GM23338 (cell line): ENCODE measurements at regions not wholly inside any gene's neighbourhood (a gene's known extent, or its start where the extent isn't known, plus 50 kb on each side); places are given as distances from the start of the nearest gene placed in this dataset.

ENCODE experiments used
- ATAC-seq: fragments of 200-7000 bp; cut with Tn5 transposase; 3 replicates; pipeline ENCODE4 v1.9.1; 2020
- DNase-seq: peaks from one replicate; pipeline ENCODE4 v3.0.0-alpha.2; 2015; ENCODE audit warnings: low spot score
- H2AFZ ChIP-seq: fragments of 200-600 bp; sonication (generic); 2 replicates; pipeline ENCODE4 v1.8.0; 2016; ENCODE audit warnings: antibody characterized with exemption, mild to moderate bottlenecking, moderate library complexity
- H3F3A ChIP-seq: fragments of 200-600 bp; sonication (generic); replicated peaks from 2 replicates; pipeline ENCODE4 v1.8.0; 2017; ENCODE audit warnings: antibody characterized with exemption, mixed run types, low read depth
- H3K27ac ChIP-seq: fragments of 200-600 bp; sonication (generic); 2 replicates; pipeline ENCODE4 v1.6.1; 2016; ENCODE audit warnings: low read depth
- H3K27me3 ChIP-seq: fragments of 200-600 bp; sonication (generic); 2 replicates; pipeline ENCODE4 v1.8.0; 2016; ENCODE audit warnings: mild to moderate bottlenecking, mixed run types, moderate library complexity; ENCODE audit not compliant: insufficient read depth
- H3K36me3 ChIP-seq: fragments of 200-600 bp; sonication (generic); 2 replicates; pipeline ENCODE4 v1.8.0; 2016; ENCODE audit warnings: mild to moderate bottlenecking; ENCODE audit not compliant: insufficient read depth
- H3K4me1 ChIP-seq: fragments of 200-600 bp; sonication (generic); 2 replicates; pipeline ENCODE4 v1.8.0; 2016; ENCODE audit warnings: mild to moderate bottlenecking, moderate library complexity; ENCODE audit not compliant: insufficient read depth
- H3K4me2 ChIP-seq: fragments of 200-600 bp; sonication (generic); 2 replicates; pipeline ENCODE4 v1.7.1; 2017; ENCODE audit warnings: mixed run types
- H3K4me3 ChIP-seq: fragments of 200-600 bp; sonication (generic); 2 replicates; pipeline ENCODE4 v1.6.1; 2016; ENCODE audit warnings: mixed run types
- H3K79me2 ChIP-seq: fragments of 200-600 bp; sonication (generic); replicated peaks from 2 replicates; pipeline ENCODE4 v1.8.0; 2017; ENCODE audit warnings: mild to moderate bottlenecking; ENCODE audit not compliant: insufficient read depth
- H3K9me2 ChIP-seq: fragments of 200-600 bp; sonication (generic); 2 replicates; pipeline ENCODE4 v1.8.0; 2017; ENCODE audit not compliant: insufficient read depth
- H4K20me1 ChIP-seq: fragments of 200-600 bp; sonication (generic); replicated peaks from 2 replicates; pipeline ENCODE4 v1.8.0; 2017; ENCODE audit warnings: mild to moderate bottlenecking; ENCODE audit not compliant: insufficient read depth
- H3K27ac Mint-ChIP-seq: 2 replicates; pipeline ENCODE4 v1.8.0; 2020; ENCODE audit warnings: inconsistent platforms, mild to moderate bottlenecking, moderate library complexity, mixed read lengths
- H3K27me3 Mint-ChIP-seq: 3 replicates; pipeline ENCODE4 v1.8.0; 2022; ENCODE audit warnings: low read depth, mild to moderate bottlenecking, moderate library complexity, mixed read lengths, inconsistent platforms; ENCODE audit not compliant: insufficient read depth, poor library complexity
- H3K36me3 Mint-ChIP-seq: 3 replicates; pipeline ENCODE4 v1.8.0; 2021; ENCODE audit warnings: low read depth, mild to moderate bottlenecking, inconsistent platforms, moderate library complexity, mixed read lengths
- H3K4me1 Mint-ChIP-seq: 3 replicates; pipeline ENCODE4 v1.8.0; 2020; ENCODE audit warnings: mild to moderate bottlenecking, inconsistent platforms, mixed read lengths
- H3K4me3 Mint-ChIP-seq: 3 replicates; pipeline ENCODE4 v1.8.0; 2021; ENCODE audit warnings: moderate library complexity, mild to moderate bottlenecking, inconsistent platforms, mixed read lengths
- H3K9me3 Mint-ChIP-seq: 3 replicates; pipeline ENCODE4 v1.8.0; 2020; ENCODE audit warnings: moderate library complexity, mild to moderate bottlenecking, inconsistent platforms, mixed read lengths
- CREB1 ChIP-seq: fragments of 250-450 bp; sonication (Bioruptor Pico); IDR thresholded peaks from 2 replicates; pipeline ENCODE4 v1.5.0; 2020; ENCODE audit warnings: low read depth, mild to moderate bottlenecking, moderate library complexity
- CTCF ChIP-seq, 2 experiments: fragments of 200-600 bp in 1 of 2; sonication (generic) in 1 of 2; conservative IDR thresholded peaks; 2 replicates each; pipeline versions ENCODE4 v1.5.1 to v1.6.1; 2016 to 2017; ENCODE audit warnings: antibody characterized with exemption in 2 of 2, low read depth in 2 of 2, mild to moderate bottlenecking in 2 of 2, moderate library complexity in 1 of 2
- ETS1 ChIP-seq: IDR thresholded peaks from 2 replicates; pipeline ENCODE4 v1.6.1; 2016; ENCODE audit warnings: antibody characterized with exemption
- EZH2 ChIP-seq: fragments of 200-600 bp; sonication (generic); IDR thresholded peaks from one replicate; pipeline ENCODE4 v1.8.0; 2017; ENCODE audit warnings: antibody characterized with exemption, mild to moderate bottlenecking, low read depth; ENCODE audit not compliant: unreplicated experiment
- EZH2phosphoT487 ChIP-seq: fragments of 200-600 bp; sonication (generic); IDR thresholded peaks from one replicate; pipeline ENCODE4 v1.8.1; 2018; ENCODE audit warnings: antibody characterized with exemption; ENCODE audit not compliant: unreplicated experiment
- JUNB ChIP-seq: IDR thresholded peaks from one replicate; pipeline ENCODE4 v1.6.1; 2016; ENCODE audit warnings: antibody characterized with exemption; ENCODE audit not compliant: unreplicated experiment
- NANOG ChIP-seq: IDR thresholded peaks from 2 replicates; pipeline ENCODE4 v1.6.1; 2016; ENCODE audit warnings: antibody characterized with exemption, borderline replicate concordance
- POLR2AphosphoS5 ChIP-seq: IDR thresholded peaks from 2 replicates; pipeline ENCODE4 v1.6.1; 2016; ENCODE audit warnings: antibody characterized with exemption, low read depth
- REST ChIP-seq: IDR thresholded peaks from one replicate; pipeline ENCODE4 v1.6.1; 2018; ENCODE audit warnings: antibody characterized with exemption; ENCODE audit not compliant: unreplicated experiment
- STAT1 ChIP-seq: IDR thresholded peaks from one replicate; pipeline ENCODE4 v1.6.1; 2016; ENCODE audit warnings: antibody characterized with exemption; ENCODE audit not compliant: unreplicated experiment
- ZNF114 ChIP-seq: fragments of 250-450 bp; sonication (Bioruptor Pico); IDR thresholded peaks from 2 replicates; pipeline ENCODE4 v1.5.0; 2020; ENCODE audit warnings: mild to moderate bottlenecking, moderate library complexity
- ZNF331 ChIP-seq: fragments of 250-450 bp; sonication (Bioruptor Pico); IDR thresholded peaks from 2 replicates; pipeline ENCODE4 v1.5.0; 2020; ENCODE audit warnings: low read depth, mild to moderate bottlenecking, moderate library complexity
- TF ChIP-seq, protein P1 (sequence below): fragments of 250-450 bp; sonication (Bioruptor Pico); IDR thresholded peaks from 2 replicates; pipeline ENCODE4 v1.5.0; 2020; ENCODE audit warnings: mild to moderate bottlenecking, moderate library complexity

DNA sequence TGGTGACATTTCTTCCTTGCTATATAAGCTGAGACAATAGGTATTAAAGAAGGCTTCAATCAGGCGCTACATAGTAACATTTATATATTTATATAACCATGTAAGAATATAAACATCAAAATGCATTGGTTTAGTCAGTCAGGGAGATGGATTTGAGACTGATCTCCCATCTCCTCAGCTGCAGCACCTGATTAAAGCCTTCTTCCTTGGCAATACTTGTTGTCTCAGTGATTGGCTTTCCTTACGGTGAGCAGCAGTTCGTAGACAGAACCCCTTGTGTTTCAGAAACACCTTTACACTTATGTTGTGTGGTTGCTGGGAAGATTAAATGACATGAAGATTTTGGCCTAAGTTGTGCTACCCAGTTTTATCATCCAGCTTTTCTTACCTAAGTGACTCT is 323.3 kb upstream of the DUSP10 start:
- Mint-ChIP-seq H3K27me3 (no peaks in the 10 kb centered on the region), H3K4me1 (no peaks in the 10 kb centered on the region), H3K4me3 (no peak overlapping the region), H3K9me3 (peaks cover 27% of the 10 kb centered on the region), H3K27ac (no peak overlapping the region), H3K36me3 (peaks cover 26% of the 10 kb centered on the region)
- H2AFZ ChIP-seq, result no peak overlapping the region
- H3K36me3 ChIP-seq, result no peaks in the 10 kb centered on the region
- H3K27ac ChIP-seq, result no peak overlapping the region
- DNase-seq (no peak), ATAC-seq (no peak)
- no peaks in the 10 kb centered on the region for H3K27me3 ChIP-seq
- H4K20me1 ChIP-seq, result no peaks in the 10 kb centered on the region
- H3K9me2 ChIP-seq, result peaks cover 15% of the 10 kb centered on the region
- no peak overlapping the region for H3K4me3 ChIP-seq
- TF ChIP-seq, protein P1, sequence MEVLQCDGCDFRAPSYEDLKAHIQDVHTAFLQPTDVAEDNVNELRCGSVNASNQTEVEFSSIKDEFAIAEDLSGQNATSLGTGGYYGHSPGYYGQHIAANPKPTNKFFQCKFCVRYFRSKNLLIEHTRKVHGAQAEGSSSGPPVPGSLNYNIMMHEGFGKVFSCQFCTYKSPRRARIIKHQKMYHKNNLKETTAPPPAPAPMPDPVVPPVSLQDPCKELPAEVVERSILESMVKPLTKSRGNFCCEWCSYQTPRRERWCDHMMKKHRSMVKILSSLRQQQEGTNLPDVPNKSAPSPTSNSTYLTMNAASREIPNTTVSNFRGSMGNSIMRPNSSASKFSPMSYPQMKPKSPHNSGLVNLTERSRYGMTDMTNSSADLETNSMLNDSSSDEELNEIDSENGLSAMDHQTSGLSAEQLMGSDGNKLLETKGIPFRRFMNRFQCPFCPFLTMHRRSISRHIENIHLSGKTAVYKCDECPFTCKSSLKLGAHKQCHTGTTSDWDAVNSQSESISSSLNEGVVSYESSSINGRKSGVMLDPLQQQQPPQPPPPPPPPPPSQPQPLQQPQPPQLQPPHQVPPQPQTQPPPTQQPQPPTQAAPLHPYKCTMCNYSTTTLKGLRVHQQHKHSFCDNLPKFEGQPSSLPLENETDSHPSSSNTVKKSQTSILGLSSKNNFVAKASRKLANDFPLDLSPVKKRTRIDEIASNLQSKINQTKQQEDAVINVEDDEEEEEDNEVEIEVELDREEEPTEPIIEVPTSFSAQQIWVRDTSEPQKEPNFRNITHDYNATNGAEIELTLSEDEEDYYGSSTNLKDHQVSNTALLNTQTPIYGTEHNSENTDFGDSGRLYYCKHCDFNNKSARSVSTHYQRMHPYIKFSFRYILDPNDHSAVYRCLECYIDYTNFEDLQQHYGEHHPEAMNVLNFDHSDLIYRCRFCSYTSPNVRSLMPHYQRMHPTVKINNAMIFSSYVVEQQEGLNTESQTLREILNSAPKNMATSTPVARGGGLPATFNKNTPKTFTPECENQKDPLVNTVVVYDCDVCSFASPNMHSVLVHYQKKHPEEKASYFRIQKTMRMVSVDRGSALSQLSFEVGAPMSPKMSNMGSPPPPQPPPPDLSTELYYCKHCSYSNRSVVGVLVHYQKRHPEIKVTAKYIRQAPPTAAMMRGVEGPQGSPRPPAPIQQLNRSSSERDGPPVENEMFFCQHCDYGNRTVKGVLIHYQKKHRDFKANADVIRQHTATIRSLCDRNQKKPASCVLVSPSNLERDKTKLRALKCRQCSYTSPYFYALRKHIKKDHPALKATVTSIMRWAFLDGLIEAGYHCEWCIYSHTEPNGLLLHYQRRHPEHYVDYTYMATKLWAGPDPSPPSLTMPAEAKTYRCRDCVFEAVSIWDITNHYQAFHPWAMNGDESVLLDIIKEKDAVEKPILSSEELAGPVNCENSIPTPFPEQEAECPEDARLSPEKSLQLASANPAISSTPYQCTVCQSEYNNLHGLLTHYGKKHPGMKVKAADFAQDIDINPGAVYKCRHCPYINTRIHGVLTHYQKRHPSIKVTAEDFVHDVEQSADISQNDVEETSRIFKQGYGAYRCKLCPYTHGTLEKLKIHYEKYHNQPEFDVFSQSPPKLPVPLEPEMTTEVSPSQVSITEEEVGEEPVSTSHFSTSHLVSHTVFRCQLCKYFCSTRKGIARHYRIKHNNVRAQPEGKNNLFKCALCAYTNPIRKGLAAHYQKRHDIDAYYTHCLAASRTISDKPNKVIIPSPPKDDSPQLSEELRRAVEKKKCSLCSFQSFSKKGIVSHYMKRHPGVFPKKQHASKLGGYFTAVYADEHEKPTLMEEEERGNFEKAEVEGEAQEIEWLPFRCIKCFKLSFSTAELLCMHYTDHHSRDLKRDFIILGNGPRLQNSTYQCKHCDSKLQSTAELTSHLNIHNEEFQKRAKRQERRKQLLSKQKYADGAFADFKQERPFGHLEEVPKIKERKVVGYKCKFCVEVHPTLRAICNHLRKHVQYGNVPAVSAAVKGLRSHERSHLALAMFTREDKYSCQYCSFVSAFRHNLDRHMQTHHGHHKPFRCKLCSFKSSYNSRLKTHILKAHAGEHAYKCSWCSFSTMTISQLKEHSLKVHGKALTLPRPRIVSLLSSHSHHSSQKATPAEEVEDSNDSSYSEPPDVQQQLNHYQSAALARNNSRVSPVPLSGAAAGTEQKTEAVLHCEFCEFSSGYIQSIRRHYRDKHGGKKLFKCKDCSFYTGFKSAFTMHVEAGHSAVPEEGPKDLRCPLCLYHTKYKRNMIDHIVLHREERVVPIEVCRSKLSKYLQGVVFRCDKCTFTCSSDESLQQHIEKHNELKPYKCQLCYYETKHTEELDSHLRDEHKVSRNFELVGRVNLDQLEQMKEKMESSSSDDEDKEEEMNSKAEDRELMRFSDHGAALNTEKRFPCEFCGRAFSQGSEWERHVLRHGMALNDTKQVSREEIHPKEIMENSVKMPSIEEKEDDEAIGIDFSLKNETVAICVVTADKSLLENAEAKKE (CRISPR knock-in tag), result no peak
- TF ChIP-seq REST (no peak), ETS1 (no peak), ZNF331 (CRISPR knock-in tag) (no peak), NANOG (no peak), ZNF114 (CRISPR knock-in tag) (no peak), EZH2phosphoT487 (no peak), JUNB (no peak), CREB1 (CRISPR knock-in tag) (no peak), POLR2AphosphoS5 (no peak), CTCF (conservative IDR thresholded peaks at IDR 0.05; ENCODE audit: low read depth in 2 of 2) (no peak), STAT1 (no peak), EZH2 (no peak)
- no peaks in the 10 kb centered on the region for H3K79me2 ChIP-seq
- H3K4me1 ChIP-seq, result peaks cover 4% of the 10 kb centered on the region
- no peaks in the 10 kb centered on the region for H3F3A ChIP-seq
- H3K4me2 ChIP-seq, result no peak overlapping the region
